Ishikawa (cell line): ENCODE measurements at regions not wholly inside any gene's neighbourhood (a gene's known extent, or its start where the extent isn't known, plus 50 kb on each side); places are given as distances from the start of the nearest gene placed in this dataset.

Experiments used
- CEBPB ChIP-seq: IDR thresholded peaks from 2 replicates; pipeline ENCODE4 v1.6.1; 2012
- CREB1 ChIP-seq: IDR thresholded peaks from 2 replicates; pipeline ENCODE4 v1.6.1; 2012; ENCODE audit warnings: low read depth
- EGR1 ChIP-seq: IDR thresholded peaks from 2 replicates; pipeline ENCODE4 v1.6.1; 2012
- EP300 ChIP-seq: IDR thresholded peaks from 2 replicates; pipeline ENCODE4 v1.6.1; 2012; ENCODE audit warnings: borderline replicate concordance
- FOXM1 ChIP-seq: IDR thresholded peaks from 2 replicates; pipeline ENCODE4 v1.6.1; 2012; ENCODE audit warnings: low read depth, borderline replicate concordance
- RAD21 ChIP-seq: IDR thresholded peaks from 2 replicates; pipeline ENCODE4 v1.6.1; 2012; ENCODE audit warnings: low read depth
- TAF1 ChIP-seq: IDR thresholded peaks from 2 replicates; pipeline ENCODE4 v1.6.1; 2012; ENCODE audit warnings: low read depth, mild to moderate bottlenecking
- TCF12 ChIP-seq: IDR thresholded peaks from 2 replicates; pipeline ENCODE4 v1.6.1; 2012; ENCODE audit warnings: low read depth
- TEAD4 ChIP-seq: IDR thresholded peaks from 2 replicates; pipeline ENCODE4 v1.6.1; 2012
- YY1 ChIP-seq: IDR thresholded peaks from 2 replicates; pipeline ENCODE4 v1.6.1; 2012; ENCODE audit warnings: low read depth
- ZBTB7A ChIP-seq: IDR thresholded peaks from 2 replicates; pipeline ENCODE4 v1.6.1; 2012; ENCODE audit warnings: low read depth
- TF ChIP-seq, protein P1 (sequence below): IDR thresholded peaks from 2 replicates; pipeline ENCODE4 v1.6.1; 2012
- TF ChIP-seq, protein P2 (sequence below): IDR thresholded peaks from 2 replicates; pipeline ENCODE4 v1.6.1; 2012
- TF ChIP-seq, protein P3 (sequence below): IDR thresholded peaks from 2 replicates; pipeline ENCODE4 v1.6.1; 2012; ENCODE audit warnings: low read depth, mild to moderate bottlenecking

DNA sequence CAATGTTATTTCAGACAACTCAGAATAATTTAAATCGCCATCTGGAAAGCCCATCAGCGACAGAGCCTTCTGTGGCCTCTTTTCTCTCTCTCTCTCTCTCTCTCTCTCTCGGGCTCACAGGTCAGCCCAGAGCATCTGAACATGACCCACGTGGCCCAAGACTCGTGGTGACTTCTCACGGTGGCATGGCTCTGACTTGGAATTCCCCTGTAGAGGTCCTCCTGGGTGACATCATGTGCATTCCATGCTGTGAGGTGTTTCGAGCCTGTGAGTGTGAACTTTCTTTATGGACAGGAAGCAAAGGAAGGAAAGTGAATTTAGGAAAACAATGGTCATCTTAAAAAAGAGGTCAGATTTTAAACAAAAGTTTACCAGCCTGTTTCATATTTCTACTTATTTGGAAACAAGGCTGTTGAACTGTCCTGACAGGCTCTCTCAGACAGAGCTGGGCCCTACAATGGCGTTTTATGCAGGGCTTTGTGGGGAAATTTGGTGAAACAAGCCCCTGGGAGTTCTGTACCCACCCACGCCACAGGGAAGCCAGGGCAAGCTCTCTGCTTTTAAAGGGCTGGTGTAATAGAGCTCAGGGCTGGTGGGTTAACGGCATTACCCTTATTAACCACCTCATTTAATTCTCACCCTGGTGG lies 359.7 kb upstream of the ZNF32 start:
- TF ChIP-seq, protein P1, sequence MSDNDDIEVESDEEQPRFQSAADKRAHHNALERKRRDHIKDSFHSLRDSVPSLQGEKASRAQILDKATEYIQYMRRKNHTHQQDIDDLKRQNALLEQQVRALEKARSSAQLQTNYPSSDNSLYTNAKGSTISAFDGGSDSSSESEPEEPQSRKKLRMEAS = no peak
- TF ChIP-seq, protein P2, sequence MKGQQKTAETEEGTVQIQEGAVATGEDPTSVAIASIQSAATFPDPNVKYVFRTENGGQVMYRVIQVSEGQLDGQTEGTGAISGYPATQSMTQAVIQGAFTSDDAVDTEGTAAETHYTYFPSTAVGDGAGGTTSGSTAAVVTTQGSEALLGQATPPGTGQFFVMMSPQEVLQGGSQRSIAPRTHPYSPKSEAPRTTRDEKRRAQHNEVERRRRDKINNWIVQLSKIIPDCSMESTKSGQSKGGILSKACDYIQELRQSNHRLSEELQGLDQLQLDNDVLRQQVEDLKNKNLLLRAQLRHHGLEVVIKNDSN = no peak
- TF ChIP-seq TAF1 = no peak
- no peak for TF ChIP-seq EP300
- TF ChIP-seq, protein P3, sequence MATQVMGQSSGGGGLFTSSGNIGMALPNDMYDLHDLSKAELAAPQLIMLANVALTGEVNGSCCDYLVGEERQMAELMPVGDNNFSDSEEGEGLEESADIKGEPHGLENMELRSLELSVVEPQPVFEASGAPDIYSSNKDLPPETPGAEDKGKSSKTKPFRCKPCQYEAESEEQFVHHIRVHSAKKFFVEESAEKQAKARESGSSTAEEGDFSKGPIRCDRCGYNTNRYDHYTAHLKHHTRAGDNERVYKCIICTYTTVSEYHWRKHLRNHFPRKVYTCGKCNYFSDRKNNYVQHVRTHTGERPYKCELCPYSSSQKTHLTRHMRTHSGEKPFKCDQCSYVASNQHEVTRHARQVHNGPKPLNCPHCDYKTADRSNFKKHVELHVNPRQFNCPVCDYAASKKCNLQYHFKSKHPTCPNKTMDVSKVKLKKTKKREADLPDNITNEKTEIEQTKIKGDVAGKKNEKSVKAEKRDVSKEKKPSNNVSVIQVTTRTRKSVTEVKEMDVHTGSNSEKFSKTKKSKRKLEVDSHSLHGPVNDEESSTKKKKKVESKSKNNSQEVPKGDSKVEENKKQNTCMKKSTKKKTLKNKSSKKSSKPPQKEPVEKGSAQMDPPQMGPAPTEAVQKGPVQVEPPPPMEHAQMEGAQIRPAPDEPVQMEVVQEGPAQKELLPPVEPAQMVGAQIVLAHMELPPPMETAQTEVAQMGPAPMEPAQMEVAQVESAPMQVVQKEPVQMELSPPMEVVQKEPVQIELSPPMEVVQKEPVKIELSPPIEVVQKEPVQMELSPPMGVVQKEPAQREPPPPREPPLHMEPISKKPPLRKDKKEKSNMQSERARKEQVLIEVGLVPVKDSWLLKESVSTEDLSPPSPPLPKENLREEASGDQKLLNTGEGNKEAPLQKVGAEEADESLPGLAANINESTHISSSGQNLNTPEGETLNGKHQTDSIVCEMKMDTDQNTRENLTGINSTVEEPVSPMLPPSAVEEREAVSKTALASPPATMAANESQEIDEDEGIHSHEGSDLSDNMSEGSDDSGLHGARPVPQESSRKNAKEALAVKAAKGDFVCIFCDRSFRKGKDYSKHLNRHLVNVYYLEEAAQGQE = no peak
- TF ChIP-seq CEBPB = no peak
- no peak for TF ChIP-seq EGR1
- TF ChIP-seq TEAD4 = no peak
- no peak for TF ChIP-seq CREB1
- no peak for TF ChIP-seq YY1
- no peak for TF ChIP-seq FOXM1
- no peak for TF ChIP-seq TCF12
- no peak for TF ChIP-seq RAD21
- TF ChIP-seq ZBTB7A = no peak
